ENCODE measurements at regions not wholly inside any gene's neighbourhood (a gene's known extent, or its start where the extent isn't known, plus 50 kb on each side); places are given as distances from the start of the nearest gene placed in this dataset.

DNA sequence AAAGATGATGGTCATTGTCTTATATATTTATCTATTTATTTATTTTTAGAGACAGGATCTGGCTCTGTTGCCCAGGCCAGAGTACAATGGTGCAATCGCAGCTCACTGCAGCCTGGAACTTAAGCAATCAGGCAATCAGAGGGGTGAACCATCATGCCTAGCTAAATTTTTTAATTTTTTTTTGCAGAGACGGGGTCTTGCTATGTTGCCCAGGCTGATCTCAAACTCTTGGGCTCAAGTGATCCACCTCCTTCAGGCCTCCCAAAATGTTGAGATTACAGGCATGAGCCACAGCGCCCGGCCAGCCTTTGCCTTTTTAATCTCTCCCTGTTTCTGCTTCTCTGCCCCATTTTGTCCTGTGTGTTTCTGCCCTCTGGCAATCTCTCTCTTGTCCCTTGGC, 102.2 kb downstream of the NCR2 start:
- Histone ChIP-seq H3K9me3 (ENCODE audit: control extremely low read depth in 1 of 5, control insufficient read depth in 4 of 5, insufficient read depth in 2 of 5, low read depth in 1 of 5, low read length in 4 of 5) (no peaks in the 10 kb centered on the region), H3K36me3 (ENCODE audit: control insufficient read depth in 4 of 4, insufficient read depth in 4 of 4, low read length in 3 of 4) (no peaks in the 10 kb centered on the region), H3K27me3 (replicated peaks in 2 of 5; ENCODE audit: control insufficient read depth in 4 of 5, insufficient read depth in 5 of 5, low read length in 4 of 5) (peaks cover 0 to 30% (median 9%) of the 10 kb centered on the region in 5 experiments), H3K27ac (ENCODE audit: insufficient read depth in 1 of 2, low read depth in 1 of 2, low read length in 2 of 2, poor library complexity in 1 of 2, severe bottlenecking in 2 of 2) (no peak overlapping the region), H3K4me1 (ENCODE audit: control extremely low read depth in 1 of 4, control insufficient read depth in 4 of 4, insufficient read depth in 4 of 4, low read length in 3 of 4) (peaks cover 0 to 35% (median 14%) of the 10 kb centered on the region in 4 experiments), H3K4me3 (ENCODE audit: control insufficient read depth in 1 of 7, extremely low read depth in 1 of 7, insufficient read depth in 4 of 7, low read depth in 2 of 7, low read length in 6 of 7) (no peak overlapping the region)
- 100% methylated on average over 4 of the region's 4 CpGs for WGBS (ENCODE audit: insufficient coverage)
- POLR2A ChIA-PET: no interaction called here
- DNase-seq: no peak
- CTCF ChIA-PET: interaction anchor here (0.6 to 5.1 kb wide), 3 partner anchors 13 to 69 kb away, joined by 3 to 19 read pairs (median 3); no protein-coding TSS in a partner anchor

- Histone ChIP-seq H3K4me3 (ENCODE audit: control insufficient read depth in 1 of 7, extremely low read depth in 1 of 7, insufficient read depth in 4 of 7, low read depth in 2 of 7, low read length in 6 of 7) (no peak overlapping the region), H3K4me1 (ENCODE audit: control extremely low read depth in 1 of 4, control insufficient read depth in 4 of 4, insufficient read depth in 4 of 4, low read length in 3 of 4) (peaks cover 0 to 37% (median 18%) of the 10 kb centered on the region in 4 experiments), H3K36me3 (ENCODE audit: control insufficient read depth in 4 of 4, insufficient read depth in 4 of 4, low read length in 3 of 4) (no peaks in the 10 kb centered on the region), H3K9me3 (ENCODE audit: control extremely low read depth in 1 of 5, control insufficient read depth in 4 of 5, insufficient read depth in 2 of 5, low read depth in 1 of 5, low read length in 4 of 5) (no peaks in the 10 kb centered on the region), H3K27me3 (replicated peaks in 2 of 5; ENCODE audit: control insufficient read depth in 4 of 5, insufficient read depth in 5 of 5, low read length in 4 of 5) (peaks cover 0 to 41% (median 14%) of the 10 kb centered on the region in 5 experiments), H3K27ac (ENCODE audit: insufficient read depth in 1 of 2, low read depth in 1 of 2, low read length in 2 of 2, poor library complexity in 1 of 2, severe bottlenecking in 2 of 2) (no peak overlapping the region)
- WGBS (ENCODE audit: insufficient coverage): 92% methylated on average over 1 of the region's 1 CpG
- ChIA-PET POLR2A (no interaction called here), CTCF (interaction anchor here (1.0 to 5.1 kb wide), 5 partner anchors 14 to 220 kb away, joined by 3 to 19 read pairs (median 4); no protein-coding TSS in a partner anchor)
- DNase-seq: no peak
These were observed 103.3 kb downstream of the NCR2 start for GRCh38 chr6:41438746-41439145.

DNA sequence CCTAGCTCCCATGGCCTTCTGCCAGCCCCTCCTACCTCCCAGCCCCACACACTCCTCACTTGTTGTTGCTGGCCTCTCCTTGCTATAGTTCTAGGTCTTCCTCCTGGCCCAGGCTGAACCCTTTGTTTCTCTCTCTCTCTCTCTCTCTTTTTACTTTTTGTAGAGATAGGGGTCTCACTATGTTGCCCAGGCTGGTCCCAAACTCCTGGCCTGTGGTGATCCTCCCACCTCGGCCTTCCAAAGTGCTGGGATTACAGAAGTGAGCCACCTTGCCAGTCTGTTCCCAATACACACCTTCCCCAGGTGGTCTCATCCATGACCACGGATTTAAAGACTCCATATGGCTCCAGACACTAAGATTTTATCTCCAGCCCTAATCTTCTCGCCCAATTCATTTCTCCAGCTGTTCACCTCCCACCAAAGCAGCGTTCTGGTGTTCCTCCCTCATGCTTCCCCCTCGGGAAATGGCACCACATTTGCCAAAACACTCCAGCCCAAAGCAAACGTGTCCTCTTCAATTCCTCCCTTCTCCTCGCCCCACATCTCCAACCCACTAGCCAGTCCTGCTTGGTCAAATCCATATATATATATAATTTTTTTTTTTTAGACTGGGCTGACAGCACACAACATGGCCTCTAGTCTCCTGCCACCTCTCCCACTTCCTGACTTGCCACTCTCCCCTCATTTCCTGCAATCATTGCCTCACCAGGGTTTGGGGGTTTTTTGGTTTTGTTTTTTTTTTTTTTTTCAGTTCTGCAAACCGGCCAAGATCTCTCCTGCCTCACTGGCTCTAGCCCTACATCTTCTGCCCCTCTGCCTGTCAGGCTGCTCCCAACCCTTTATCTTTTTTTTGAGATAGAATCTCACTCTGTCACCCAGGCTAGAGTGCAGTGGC, 104.4 kb downstream of the NCR2 start:
- peak; percentile 63 to 83 (median 80) for DNase-seq
- Histone ChIP-seq H3K9me3 (ENCODE audit: control extremely low read depth in 1 of 5, control insufficient read depth in 4 of 5, insufficient read depth in 2 of 5, low read depth in 1 of 5, low read length in 4 of 5) (no peaks in the 10 kb centered on the region), H3K36me3 (ENCODE audit: control insufficient read depth in 4 of 4, insufficient read depth in 4 of 4, low read length in 3 of 4) (no peaks in the 10 kb centered on the region), H3K27me3 (replicated peaks in 2 of 5; ENCODE audit: control insufficient read depth in 4 of 5, insufficient read depth in 5 of 5, low read length in 4 of 5) (peaks cover 0 to 51% (median 17%) of the 10 kb centered on the region in 5 experiments), H3K4me3 (ENCODE audit: control insufficient read depth in 1 of 7, extremely low read depth in 1 of 7, insufficient read depth in 4 of 7, low read depth in 2 of 7, low read length in 6 of 7) (no peak overlapping the region), H3K27ac (ENCODE audit: insufficient read depth in 1 of 2, low read depth in 1 of 2, low read length in 2 of 2, poor library complexity in 1 of 2, severe bottlenecking in 2 of 2) (no peak overlapping the region), H3K4me1 (ENCODE audit: control extremely low read depth in 1 of 4, control insufficient read depth in 4 of 4, insufficient read depth in 4 of 4, low read length in 3 of 4) (peaks cover 0 to 37% (median 18%) of the 10 kb centered on the region in 4 experiments)
- CTCF ChIA-PET: interaction anchor here (1.3 to 5.1 kb wide), 3 partner anchors 15 to 219 kb away, joined by 3 to 19 read pairs (median 4); no protein-coding TSS in a partner anchor
- POLR2A ChIA-PET: interaction anchor here (0.6 kb wide), 1 partner anchor 314 kb away, joined by 3 read pairs; no protein-coding TSS in a partner anchor
- 74% methylated on average over 4 of the region's 8 CpGs for WGBS (ENCODE audit: insufficient coverage)

DNA sequence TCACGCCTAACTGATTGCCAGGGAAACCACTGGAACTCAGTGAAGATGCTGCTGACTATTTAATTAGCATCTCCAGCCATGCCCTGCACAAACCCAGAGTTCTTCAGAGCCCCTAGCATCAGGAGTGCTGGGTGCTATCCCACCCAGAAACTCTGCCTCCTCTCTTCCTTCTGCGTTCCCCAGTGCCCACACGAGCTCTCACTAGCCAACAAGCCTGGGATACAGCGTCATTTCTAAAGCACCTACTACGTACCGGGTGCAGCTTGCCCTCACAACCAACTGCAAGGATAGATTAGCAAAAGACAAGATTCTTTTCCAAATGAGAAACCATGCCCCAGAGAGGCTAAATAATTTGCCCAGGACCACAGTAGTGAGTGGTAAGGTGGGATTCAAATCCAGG, 105.2 kb upstream of the FOXP4 start:
- Histone ChIP-seq H3K4me3 (ENCODE audit: control insufficient read depth in 1 of 7, extremely low read depth in 1 of 7, insufficient read depth in 4 of 7, low read depth in 2 of 7, low read length in 6 of 7) (no peak overlapping the region), H3K27ac (ENCODE audit: insufficient read depth in 1 of 2, low read depth in 1 of 2, low read length in 2 of 2, poor library complexity in 1 of 2, severe bottlenecking in 2 of 2) (no peak overlapping the region), H3K9me3 (ENCODE audit: control extremely low read depth in 1 of 5, control insufficient read depth in 4 of 5, insufficient read depth in 2 of 5, low read depth in 1 of 5, low read length in 4 of 5) (no peaks in the 10 kb centered on the region), H3K36me3 (ENCODE audit: control insufficient read depth in 4 of 4, insufficient read depth in 4 of 4, low read length in 3 of 4) (no peaks in the 10 kb centered on the region), H3K4me1 (ENCODE audit: control extremely low read depth in 1 of 4, control insufficient read depth in 4 of 4, insufficient read depth in 4 of 4, low read length in 3 of 4) (peaks cover 0 to 37% (median 18%) of the 10 kb centered on the region in 4 experiments), H3K27me3 (replicated peaks in 2 of 5; ENCODE audit: control insufficient read depth in 4 of 5, insufficient read depth in 5 of 5, low read length in 4 of 5) (peaks cover 0 to 63% (median 17%) of the 10 kb centered on the region in 5 experiments)
- ChIA-PET CTCF (interaction anchor here (5.1 kb wide), 1 partner anchor 16 kb away, joined by 19 read pairs; no protein-coding TSS in a partner anchor), POLR2A (no interaction called here)
- WGBS (ENCODE audit: insufficient coverage): 95% methylated on average over 4 of the region's 6 CpGs
- no peak for DNase-seq

GRCh38 chr6:41441598-41442351, 104.4 kb upstream of the FOXP4 start:
- DNase-seq: no peak
- Histone ChIP-seq H3K9me3 (ENCODE audit: control extremely low read depth in 1 of 5, control insufficient read depth in 4 of 5, insufficient read depth in 2 of 5, low read depth in 1 of 5, low read length in 4 of 5) (no peaks in the 10 kb centered on the region), H3K4me1 (ENCODE audit: control extremely low read depth in 1 of 4, control insufficient read depth in 4 of 4, insufficient read depth in 4 of 4, low read length in 3 of 4) (peaks cover 0 to 37% (median 18%) of the 10 kb centered on the region in 4 experiments), H3K4me3 (ENCODE audit: control insufficient read depth in 1 of 7, extremely low read depth in 1 of 7, insufficient read depth in 4 of 7, low read depth in 2 of 7, low read length in 6 of 7) (no peak overlapping the region), H3K27me3 (replicated peaks in 2 of 5; ENCODE audit: control insufficient read depth in 4 of 5, insufficient read depth in 5 of 5, low read length in 4 of 5) (peaks cover 0 to 65% (median 17%) of the 10 kb centered on the region in 5 experiments), H3K36me3 (ENCODE audit: control insufficient read depth in 4 of 4, insufficient read depth in 4 of 4, low read length in 3 of 4) (no peaks in the 10 kb centered on the region), H3K27ac (ENCODE audit: insufficient read depth in 1 of 2, low read depth in 1 of 2, low read length in 2 of 2, poor library complexity in 1 of 2, severe bottlenecking in 2 of 2) (no peak overlapping the region)
- ChIA-PET CTCF (interaction anchor here (1.1 to 5.1 kb wide), 6 partner anchors 9 to 183 kb away, joined by 3 to 19 read pairs (median 6); no protein-coding TSS in a partner anchor), POLR2A (no interaction called here)
- 94% methylated on average over 7 of the region's 9 CpGs for WGBS (ENCODE audit: insufficient coverage)

DNA sequence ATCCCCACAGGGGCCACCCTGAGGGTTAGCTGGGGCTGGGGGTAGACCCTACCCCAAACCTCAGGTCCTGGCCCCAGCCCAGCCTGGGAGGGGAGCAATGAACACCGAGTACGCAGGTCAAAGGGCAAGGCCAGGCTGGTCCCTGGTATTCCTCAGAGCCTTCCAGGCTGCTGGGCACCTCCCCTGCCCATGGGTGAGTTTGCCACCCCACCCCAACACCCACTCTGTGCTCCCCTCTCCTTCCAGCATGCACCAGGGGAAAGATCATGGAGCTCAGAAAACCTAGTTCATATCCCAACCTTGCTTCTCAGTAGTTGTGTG, 103.9 kb upstream of the FOXP4 start:
- ChIA-PET POLR2A (no interaction called here), CTCF (interaction anchor here (0.6 to 3.4 kb wide), 7 partner anchors 10 to 247 kb away, joined by 3 to 9 read pairs (median 3); no protein-coding TSS in a partner anchor)
- Histone ChIP-seq H3K9me3 (ENCODE audit: control extremely low read depth in 1 of 5, control insufficient read depth in 4 of 5, insufficient read depth in 2 of 5, low read depth in 1 of 5, low read length in 4 of 5) (no peaks in the 10 kb centered on the region), H3K27ac (ENCODE audit: insufficient read depth in 1 of 2, low read depth in 1 of 2, low read length in 2 of 2, poor library complexity in 1 of 2, severe bottlenecking in 2 of 2) (no peak overlapping the region), H3K36me3 (ENCODE audit: control insufficient read depth in 4 of 4, insufficient read depth in 4 of 4, low read length in 3 of 4) (no peaks in the 10 kb centered on the region), H3K4me1 (ENCODE audit: control extremely low read depth in 1 of 4, control insufficient read depth in 4 of 4, insufficient read depth in 4 of 4, low read length in 3 of 4) (peaks cover 0 to 37% (median 18%) of the 10 kb centered on the region in 4 experiments), H3K4me3 (ENCODE audit: control insufficient read depth in 1 of 7, extremely low read depth in 1 of 7, insufficient read depth in 4 of 7, low read depth in 2 of 7, low read length in 6 of 7) (no peak overlapping the region), H3K27me3 (replicated peaks in 2 of 5; ENCODE audit: control insufficient read depth in 4 of 5, insufficient read depth in 5 of 5, low read length in 4 of 5) (peaks cover 0 to 65% (median 17%) of the 10 kb centered on the region in 5 experiments)
- DNase-seq: no peak
- WGBS (ENCODE audit: insufficient coverage): no CpG with 5 or more reads among the region's 2 CpGs

Measured in common myeloid progenitor, CD34-positive (primary cell).